ENCODE measurements at regions not wholly inside any gene's neighbourhood (a gene's known extent, or its start where the extent isn't known, plus 50 kb on each side); places are given as distances from the start of the nearest gene placed in this dataset.

- TF ChIP-seq CTCF (IDR thresholded peaks at IDR 0.05), result no peak
- TF ChIP-seq POLR2A (IDR thresholded peaks at IDR 0.05), result no peak
Measured at GRCh38 chr3:18806633-18807032, 341.7 kb upstream of the KCNH8 start.

Data from esophagus squamous epithelium (tissue), 4 donors.